ENCODE measurements at regions not wholly inside any gene's neighbourhood (a gene's known extent, or its start where the extent isn't known, plus 50 kb on each side); places are given as distances from the start of the nearest gene placed in this dataset.

GRCh38 chr7:89826121-89826520 is 328.1 kb upstream of the STEAP1 start:
- DNase-seq (ENCODE audit: low read depth in 1 of 2, low spot score in 1 of 2) = no peak
- H3K4me3 ChIP-seq (replicated peaks; ENCODE audit: insufficient read depth, low read length) = no peak overlapping the region
- TF ChIP-seq CTCF (IDR thresholded peaks at IDR 0.05; ENCODE audit: insufficient read depth, low read length) = no peak
- TF ChIP-seq REST (IDR thresholded peaks at IDR 0.05; ENCODE audit: insufficient replicate concordance, low read depth) = no peak
- TF ChIP-seq GABPA (IDR thresholded peaks at IDR 0.05; ENCODE audit: low read depth) = no peak
- TF ChIP-seq POLR2AphosphoS5 (IDR thresholded peaks at IDR 0.05; ENCODE audit: low read depth) = no peak
- no peak for TF ChIP-seq SPI1 (IDR thresholded peaks at IDR 0.05; ENCODE audit: borderline replicate concordance, low read depth)
- no peaks in the 10 kb centered on the region for H3K27me3 ChIP-seq (ENCODE audit: insufficient read depth, poor library complexity, severe bottlenecking)
- no peak overlapping the region for H3K27ac ChIP-seq (replicated peaks)

- TF ChIP-seq GABPA (IDR thresholded peaks at IDR 0.05; ENCODE audit: low read depth) = no peak
- TF ChIP-seq CTCF (IDR thresholded peaks at IDR 0.05; ENCODE audit: insufficient read depth, low read length) = no peak
- no peak for TF ChIP-seq REST (IDR thresholded peaks at IDR 0.05; ENCODE audit: insufficient replicate concordance, low read depth)
- TF ChIP-seq POLR2AphosphoS5 (IDR thresholded peaks at IDR 0.05; ENCODE audit: low read depth) = no peak
- no peak for TF ChIP-seq SPI1 (IDR thresholded peaks at IDR 0.05; ENCODE audit: borderline replicate concordance, low read depth)
- Histone ChIP-seq H3K4me3 (replicated peaks; ENCODE audit: insufficient read depth, low read length) (no peak overlapping the region), H3K27me3 (ENCODE audit: insufficient read depth, poor library complexity, severe bottlenecking) (no peaks in the 10 kb centered on the region), H3K27ac (replicated peaks) (no peak overlapping the region)
- no peak for DNase-seq (ENCODE audit: low read depth in 1 of 2, low spot score in 1 of 2)
These were observed 327.7 kb upstream of the STEAP1 start for GRCh38 chr7:89826557-89826956.

GRCh38 chr7:89837515-89837914 is 316.8 kb upstream of the STEAP1 start:
- Histone ChIP-seq H3K4me3 (replicated peaks; ENCODE audit: insufficient read depth, low read length) (no peak overlapping the region), H3K27me3 (ENCODE audit: insufficient read depth, poor library complexity, severe bottlenecking) (no peaks in the 10 kb centered on the region), H3K27ac (replicated peaks) (no peak overlapping the region)
- no peak for TF ChIP-seq REST (IDR thresholded peaks at IDR 0.05; ENCODE audit: insufficient replicate concordance, low read depth)
- no peak for TF ChIP-seq GABPA (IDR thresholded peaks at IDR 0.05; ENCODE audit: low read depth)
- DNase-seq (ENCODE audit: low read depth in 1 of 2, low spot score in 1 of 2) = no peak

GRCh38 chr7:89839329-89839728 is 314.9 kb upstream of the STEAP1 start:
- no peak for DNase-seq (ENCODE audit: low read depth in 1 of 2, low spot score in 1 of 2)
- Histone ChIP-seq H3K27ac (replicated peaks) (no peak overlapping the region), H3K4me3 (replicated peaks; ENCODE audit: insufficient read depth, low read length) (no peak overlapping the region), H3K27me3 (ENCODE audit: insufficient read depth, poor library complexity, severe bottlenecking) (no peaks in the 10 kb centered on the region)
- TF ChIP-seq CTCF (IDR thresholded peaks at IDR 0.05; ENCODE audit: insufficient read depth, low read length) = no peak
- TF ChIP-seq GABPA (IDR thresholded peaks at IDR 0.05; ENCODE audit: low read depth) = no peak
- no peak for TF ChIP-seq SPI1 (IDR thresholded peaks at IDR 0.05; ENCODE audit: borderline replicate concordance, low read depth)
- TF ChIP-seq REST (IDR thresholded peaks at IDR 0.05; ENCODE audit: insufficient replicate concordance, low read depth) = no peak
- TF ChIP-seq POLR2AphosphoS5 (IDR thresholded peaks at IDR 0.05; ENCODE audit: low read depth) = no peak
